ENCODE measurements at regions not wholly inside any gene's neighbourhood (a gene's known extent, or its start where the extent isn't known, plus 50 kb on each side); places are given as distances from the start of the nearest gene placed in this dataset.

DNA sequence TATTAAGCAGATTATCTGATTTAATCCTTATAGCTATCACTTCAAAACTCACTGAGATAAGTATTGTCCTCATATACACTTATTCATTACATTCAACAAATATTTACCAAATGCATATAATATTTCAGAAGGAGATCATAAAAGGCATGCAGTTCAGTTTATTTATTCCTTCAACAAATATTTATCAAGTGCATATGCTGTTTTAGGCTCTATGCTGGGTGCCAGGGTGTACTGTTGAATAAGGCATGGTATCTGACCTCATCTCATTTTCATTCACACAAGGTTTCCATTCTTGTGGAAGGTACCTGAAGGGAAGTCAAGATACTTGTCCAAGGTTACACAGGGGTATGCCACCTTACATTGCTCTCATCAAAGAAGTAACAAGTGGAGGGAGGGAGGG is 213.0 kb downstream of the INSIG2 start:
- no peak for DNase-seq (ENCODE audit: low read depth in 2 of 2)
- H3K4me3 ChIP-seq (replicated peaks in 1 of 2; ENCODE audit: low read depth in 2 of 2, low read length in 2 of 2): no peak overlapping the region
- no peak for TF ChIP-seq CTCF (IDR thresholded peaks at IDR 0.05; ENCODE audit: low read depth, low read length)

- no peak for TF ChIP-seq CTCF (IDR thresholded peaks at IDR 0.05; ENCODE audit: low read depth, low read length)
- no peak for DNase-seq (ENCODE audit: low read depth in 2 of 2)
- H3K4me3 ChIP-seq (replicated peaks in 1 of 2; ENCODE audit: low read depth in 2 of 2, low read length in 2 of 2): no peak overlapping the region
Observed at GRCh38 chr2:118300832-118301231, 212.6 kb downstream of the INSIG2 start.

- H3K4me3 ChIP-seq (replicated peaks in 1 of 2; ENCODE audit: low read depth in 2 of 2, low read length in 2 of 2): no peak overlapping the region
- DNase-seq (ENCODE audit: low read depth in 2 of 2): no peak
- TF ChIP-seq CTCF (IDR thresholded peaks at IDR 0.05; ENCODE audit: low read depth, low read length): no peak
Observed at GRCh38 chr2:118296663-118297062, 208.4 kb downstream of the INSIG2 start.

DNA sequence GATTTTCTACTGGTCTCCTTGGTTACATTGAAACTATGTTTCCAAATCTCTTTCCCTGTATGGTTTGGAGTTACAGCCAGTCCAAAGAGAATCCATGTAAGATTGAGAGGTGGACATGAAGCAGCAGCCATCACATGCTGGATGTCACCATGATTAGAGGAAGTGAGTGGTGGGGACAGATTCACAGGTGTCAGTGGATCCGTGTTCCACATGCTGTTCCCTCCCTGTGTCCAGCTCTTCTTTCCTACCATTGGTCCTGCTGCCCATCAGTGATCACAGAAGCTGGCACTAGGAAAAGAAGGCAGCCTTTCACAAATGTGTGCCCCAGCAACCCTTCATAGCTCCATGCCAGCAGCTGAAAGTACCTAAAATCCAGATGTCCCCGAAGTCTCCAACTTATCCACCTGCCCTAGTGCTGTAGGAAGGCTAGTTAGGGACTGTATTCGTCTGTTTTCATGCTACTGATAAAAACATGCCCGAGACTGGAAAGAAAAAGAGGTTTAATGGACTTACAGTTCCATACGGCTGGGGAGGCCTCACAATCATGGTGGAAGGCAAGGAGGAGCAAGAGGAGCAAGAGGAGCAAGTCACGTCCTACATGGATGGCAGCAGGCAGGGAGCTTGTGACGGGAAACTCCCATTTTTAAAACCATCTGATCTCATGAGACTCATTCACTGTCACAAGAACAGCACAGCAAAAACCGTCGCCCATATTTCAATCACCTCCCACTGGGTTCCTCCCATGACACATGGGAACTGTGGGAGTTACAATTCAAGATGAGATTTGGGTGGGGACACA is 207.5 kb downstream of the INSIG2 start:
- no peak for DNase-seq (ENCODE audit: low read depth in 2 of 2)
- no peak overlapping the region for H3K4me3 ChIP-seq (replicated peaks in 1 of 2; ENCODE audit: low read depth in 2 of 2, low read length in 2 of 2)
- TF ChIP-seq CTCF (IDR thresholded peaks at IDR 0.05; ENCODE audit: low read depth, low read length): no peak

DNA sequence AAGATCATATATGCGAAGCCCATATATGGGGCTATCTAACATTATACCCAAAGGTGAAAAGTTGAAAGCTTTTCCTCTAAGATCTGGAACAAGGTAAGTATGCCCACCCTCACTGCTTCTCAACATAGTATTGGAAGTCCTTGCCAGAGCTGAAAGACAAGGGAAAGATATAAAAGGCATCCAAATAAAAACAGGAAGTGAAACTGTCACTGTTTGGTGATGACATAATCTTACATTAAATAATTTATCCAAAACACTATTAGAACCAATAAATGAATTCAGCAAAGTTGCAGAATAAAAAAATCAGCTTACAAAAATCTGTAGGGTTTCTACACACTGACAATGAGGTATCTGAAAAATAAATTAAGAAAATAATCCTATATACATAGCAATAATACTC is 205.8 kb downstream of the INSIG2 start:
- TF ChIP-seq CTCF (IDR thresholded peaks at IDR 0.05; ENCODE audit: low read depth, low read length): no peak
- no peak for DNase-seq (ENCODE audit: low read depth in 2 of 2)

GRCh38 chr2:118292991-118293390 is 204.7 kb downstream of the INSIG2 start:
- H3K4me3 ChIP-seq (replicated peaks in 1 of 2; ENCODE audit: low read depth in 2 of 2, low read length in 2 of 2): no peak overlapping the region
- TF ChIP-seq CTCF (IDR thresholded peaks at IDR 0.05; ENCODE audit: low read depth, low read length): no peak

More for the DNA sequence above, 205.8 kb downstream of the INSIG2 start:
- no peak overlapping the region for H3K4me3 ChIP-seq (replicated peaks in 1 of 2; ENCODE audit: low read depth in 2 of 2, low read length in 2 of 2)

More at GRCh38 chr2:118292991-118293390, 204.7 kb downstream of the INSIG2 start:
- DNase-seq (ENCODE audit: low read depth in 2 of 2): peak in 1 of 2 donors; percentile 35

Measured in cardiac fibroblast (primary cell).